Activated T-cell treated with anti-CD3 and anti-CD28 coated beads, Interleukin-2, amount 50 U/mL, for 1 hour (primary cell): ENCODE measurements at regions not wholly inside any gene's neighbourhood (a gene's known extent, or its start where the extent isn't known, plus 50 kb on each side); places are given as distances from the start of the nearest gene placed in this dataset.

Experiments used
- DNase-seq: peaks from one replicate; pipeline ENCODE4 v3.0.0-alpha.2; 2020

DNA sequence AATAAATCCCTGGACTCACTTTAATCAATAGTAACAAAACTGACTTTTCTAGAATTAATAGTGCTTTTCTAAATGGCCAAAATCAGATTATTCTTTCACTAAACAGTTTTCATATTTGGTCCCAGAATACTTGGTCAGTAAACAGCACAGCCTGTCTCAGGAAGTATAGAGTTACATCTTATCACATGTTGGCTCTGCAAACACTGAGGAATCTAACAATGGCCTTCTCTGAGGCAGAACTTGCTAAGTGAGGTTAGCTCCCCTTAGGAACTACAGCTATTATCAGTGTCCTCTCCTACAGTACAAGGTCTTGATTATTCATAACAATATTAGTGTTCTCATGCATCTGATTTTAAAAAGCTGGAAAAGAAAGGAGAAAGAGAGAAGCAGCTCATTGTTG is 1622.8 kb downstream of the HACE1 start:
- no peak for DNase-seq

DNA sequence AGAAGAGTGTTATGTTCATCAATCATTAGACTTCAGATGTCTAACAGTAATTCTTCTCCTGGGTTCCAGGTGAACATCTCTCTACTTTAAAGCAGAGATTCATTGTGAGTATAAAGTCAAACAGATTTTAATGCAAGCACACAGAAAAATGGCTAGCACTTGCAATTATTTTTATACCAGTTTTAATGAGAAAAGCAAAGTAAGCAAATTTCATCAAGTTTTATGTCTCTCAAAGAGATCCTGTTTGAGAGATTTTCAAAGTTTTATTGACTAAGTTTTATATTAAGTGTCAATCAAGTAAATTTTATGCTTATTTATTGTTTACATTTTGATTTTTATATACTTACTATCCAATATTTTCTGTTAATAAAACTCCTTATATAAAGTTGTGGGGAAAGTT is 1628.5 kb downstream of the HACE1 start:
- DNase-seq, result no peak

DNA sequence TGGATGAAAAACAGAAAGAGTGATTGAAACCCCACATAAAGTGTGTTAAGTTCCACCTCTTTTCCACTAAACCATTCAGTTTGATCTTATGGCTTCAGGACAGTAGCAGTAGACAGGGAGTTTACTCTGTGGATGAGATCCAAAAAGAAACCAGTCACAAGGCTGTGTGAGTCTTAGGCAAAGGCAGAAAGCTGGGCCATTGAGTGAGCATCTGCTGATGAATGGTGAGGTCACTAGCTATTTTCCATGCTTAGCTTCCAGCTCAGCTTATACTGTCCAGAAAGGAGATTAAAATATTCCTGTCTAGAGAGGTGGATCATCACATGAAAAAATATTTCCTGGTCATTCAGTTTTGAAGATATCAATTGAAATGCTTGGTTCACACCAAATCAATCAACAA is 1643.9 kb downstream of the HACE1 start:
- no peak for DNase-seq

DNA sequence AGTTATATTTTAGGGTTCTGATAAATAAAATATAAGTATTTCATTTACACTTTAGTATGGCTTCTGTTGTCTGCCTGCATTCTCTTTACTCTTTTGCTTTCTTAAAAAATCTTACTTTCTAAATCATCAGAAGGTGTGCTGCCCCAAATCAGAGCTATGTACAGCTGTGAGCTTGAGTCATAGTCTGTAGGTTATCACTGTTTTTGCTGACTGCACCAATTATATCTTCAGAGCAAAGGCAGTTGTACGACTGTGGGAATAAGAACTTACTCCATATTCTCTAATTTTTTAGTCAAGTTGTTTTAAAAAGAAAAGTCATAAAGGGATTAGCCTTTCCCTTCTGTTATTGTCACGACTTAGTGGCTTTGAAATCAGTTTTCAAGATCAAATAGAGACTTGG is 1649.0 kb downstream of the HACE1 start:
- no peak for DNase-seq

DNA sequence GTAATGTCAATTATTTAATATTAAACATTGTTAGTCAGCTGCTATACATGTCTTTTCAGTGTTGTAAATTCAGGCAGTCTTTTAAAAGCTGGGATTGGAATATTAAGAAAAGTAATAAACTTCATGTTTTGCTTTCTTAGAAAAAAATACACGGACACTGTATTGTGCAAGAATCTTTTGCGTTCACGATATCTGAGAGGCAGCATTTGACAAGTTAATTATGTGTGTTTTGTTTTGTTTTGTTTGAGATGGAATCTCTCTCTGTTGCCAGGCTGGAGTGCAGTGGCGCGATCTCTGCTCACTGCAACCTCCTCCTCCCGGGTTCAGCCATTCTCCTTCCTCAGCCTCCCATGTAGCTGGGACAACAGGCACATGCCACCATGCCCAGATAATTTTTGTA is 1661.3 kb downstream of the HACE1 start:
- DNase-seq, result no peak

DNA sequence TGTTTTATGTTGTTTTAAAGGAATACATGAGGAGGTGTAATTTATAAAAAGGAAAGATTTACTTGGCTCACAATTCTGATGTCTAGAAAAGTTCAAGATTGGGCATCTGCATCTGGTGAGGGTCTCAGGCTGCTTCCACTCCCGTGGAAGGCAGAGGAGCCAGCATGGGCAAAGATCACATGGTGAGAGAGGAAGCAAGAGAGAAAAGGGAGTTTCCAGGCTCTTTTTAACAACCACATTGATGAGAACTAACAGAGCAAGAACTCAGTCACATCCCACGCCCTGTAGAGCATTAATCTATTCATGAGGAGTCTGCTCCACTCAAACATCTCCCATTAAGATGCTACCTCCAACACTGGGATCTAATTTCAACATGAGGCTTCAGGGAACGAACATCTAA is 1666.3 kb downstream of the HACE1 start:
- no peak for DNase-seq

DNA sequence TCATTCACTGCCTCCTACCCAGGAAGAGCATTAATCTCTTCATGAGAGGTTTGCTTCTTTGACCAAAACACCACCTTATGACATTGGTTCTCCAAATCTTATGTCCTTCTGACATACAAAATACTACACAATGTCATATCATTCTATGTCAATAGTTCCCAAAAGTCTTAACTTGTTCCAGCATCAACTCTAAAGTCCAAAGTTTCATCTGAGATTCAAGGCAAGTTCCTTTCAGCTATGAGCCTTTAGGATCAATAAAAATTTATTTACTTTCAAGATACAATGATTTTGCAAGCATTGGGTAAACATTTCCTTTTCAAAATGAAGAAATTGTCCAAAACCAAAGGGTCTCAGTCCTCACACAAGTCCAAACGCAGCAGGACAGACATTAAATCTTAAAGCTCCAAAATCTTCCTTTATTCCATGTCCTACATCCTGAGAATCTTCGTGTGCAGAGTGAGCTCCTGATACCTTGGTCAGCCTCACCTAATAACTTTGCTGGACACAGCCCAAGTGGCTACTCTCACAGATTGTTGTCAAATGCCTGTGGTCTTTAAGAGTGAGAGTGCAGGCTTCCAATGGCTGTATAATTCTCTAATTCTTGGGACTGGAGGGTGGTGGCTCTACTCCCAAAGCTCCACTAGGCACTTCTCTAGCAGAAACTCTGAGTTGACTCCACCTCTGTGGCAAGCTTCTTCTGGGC is 1668.2 kb downstream of the HACE1 start:
- no peak for DNase-seq

DNA sequence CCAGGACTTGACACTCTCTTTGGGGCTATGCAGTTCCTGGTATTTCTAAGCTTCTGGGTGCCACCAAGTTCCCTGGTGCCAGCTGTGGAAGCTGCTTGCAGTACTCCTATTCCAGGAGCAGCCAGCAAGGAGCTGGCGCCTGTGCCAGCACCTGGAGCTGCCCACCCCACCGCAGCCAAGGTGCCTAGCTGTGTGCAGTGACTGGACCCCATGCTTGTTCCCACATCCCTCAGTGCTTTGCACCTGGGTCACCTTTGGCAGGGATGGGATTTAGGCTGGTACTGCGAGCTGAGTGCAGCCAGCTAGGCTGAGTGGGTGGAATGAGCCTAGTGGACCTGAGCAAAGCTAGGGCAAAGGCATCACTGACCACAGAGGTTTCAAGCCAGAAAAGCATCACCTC is 1674.9 kb downstream of the HACE1 start:
- no peak for DNase-seq

DNA sequence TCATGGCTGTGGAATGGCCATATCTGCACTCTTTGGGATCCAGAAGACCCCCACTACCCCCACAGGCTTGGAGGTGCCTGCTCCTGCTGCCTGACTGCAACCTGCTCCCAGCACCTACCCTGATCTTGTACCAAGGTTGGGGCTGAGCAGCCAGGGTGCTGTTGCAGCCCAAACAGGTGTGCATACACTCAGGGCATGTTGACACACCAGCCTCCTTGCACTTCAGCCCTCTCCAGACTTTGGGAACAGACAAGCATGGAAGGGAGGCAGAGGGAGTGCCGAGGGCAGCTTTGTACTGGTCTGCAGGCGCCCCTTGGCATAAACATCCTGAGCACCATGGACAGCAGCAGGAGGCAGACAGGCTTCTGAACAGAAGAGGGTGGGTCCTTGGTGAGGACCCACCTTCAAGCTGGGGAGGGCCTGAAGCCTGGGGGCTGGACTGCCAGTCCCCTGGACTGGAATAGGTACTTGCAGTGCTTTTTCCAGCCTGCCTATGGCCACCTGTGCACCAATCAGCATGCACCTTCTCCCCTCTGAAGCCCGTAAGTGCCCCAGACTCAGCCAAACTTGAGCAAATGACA is 1675.8 kb downstream of the HACE1 start:
- DNase-seq, result no peak

DNA sequence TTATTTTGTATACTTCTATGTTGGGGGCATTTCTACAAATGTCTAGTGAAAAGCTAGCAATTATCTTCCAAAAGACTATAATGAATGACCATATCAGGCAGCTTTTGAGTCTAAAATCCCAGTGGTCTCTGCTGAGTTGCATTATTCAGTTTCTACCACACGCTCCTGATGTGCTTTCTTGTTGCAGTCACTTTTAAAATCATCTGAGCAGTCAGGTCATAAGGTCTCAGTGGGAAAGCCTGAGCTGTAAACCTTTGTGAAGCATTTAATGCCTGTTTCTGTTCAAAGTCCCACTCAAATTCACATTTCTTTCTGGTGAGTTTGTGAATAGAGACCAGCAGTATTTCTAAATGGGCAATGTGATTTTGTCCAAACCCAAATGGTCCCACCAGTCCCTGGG is 1681.5 kb downstream of the HACE1 start:
- no peak for DNase-seq

DNA sequence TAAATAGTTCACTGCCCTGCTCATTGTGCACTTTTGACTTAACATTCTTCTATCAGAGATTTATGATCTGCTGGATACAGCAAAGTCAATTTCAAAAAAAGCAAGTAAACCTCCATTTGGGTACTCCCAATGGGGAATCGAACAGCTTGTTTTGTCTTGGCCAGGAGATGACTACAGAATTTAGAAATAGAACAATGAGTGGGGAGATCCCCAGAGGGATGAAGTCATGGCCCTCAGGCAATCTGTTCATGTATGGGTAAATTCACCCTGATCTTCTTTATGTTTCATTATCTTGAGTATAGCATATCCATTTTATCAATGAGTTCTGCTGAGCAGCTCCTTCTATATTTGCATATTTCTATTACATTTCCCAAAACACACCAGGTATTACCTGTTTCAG is 1681.9 kb downstream of the HACE1 start:
- no peak for DNase-seq

DNA sequence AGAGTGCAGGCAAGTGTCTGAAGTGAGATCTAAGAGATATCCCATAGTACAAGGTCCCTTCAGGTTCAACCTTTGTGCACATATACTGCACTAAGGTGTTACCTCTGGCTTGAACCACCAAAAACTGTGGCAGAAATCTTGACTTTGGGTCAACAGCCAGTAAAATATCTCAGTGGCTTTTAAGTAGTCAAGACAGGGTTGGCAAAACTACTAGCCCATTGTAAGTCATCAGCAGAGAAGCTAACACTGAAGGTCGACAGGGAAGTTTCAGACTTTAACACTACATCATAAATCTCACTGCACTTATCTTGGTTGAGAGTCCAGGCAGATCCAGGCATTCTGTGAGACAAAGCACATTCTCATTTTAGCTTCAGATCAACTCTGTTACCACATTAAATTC is 1684.7 kb downstream of the HACE1 start:
- DNase-seq, result no peak

DNA sequence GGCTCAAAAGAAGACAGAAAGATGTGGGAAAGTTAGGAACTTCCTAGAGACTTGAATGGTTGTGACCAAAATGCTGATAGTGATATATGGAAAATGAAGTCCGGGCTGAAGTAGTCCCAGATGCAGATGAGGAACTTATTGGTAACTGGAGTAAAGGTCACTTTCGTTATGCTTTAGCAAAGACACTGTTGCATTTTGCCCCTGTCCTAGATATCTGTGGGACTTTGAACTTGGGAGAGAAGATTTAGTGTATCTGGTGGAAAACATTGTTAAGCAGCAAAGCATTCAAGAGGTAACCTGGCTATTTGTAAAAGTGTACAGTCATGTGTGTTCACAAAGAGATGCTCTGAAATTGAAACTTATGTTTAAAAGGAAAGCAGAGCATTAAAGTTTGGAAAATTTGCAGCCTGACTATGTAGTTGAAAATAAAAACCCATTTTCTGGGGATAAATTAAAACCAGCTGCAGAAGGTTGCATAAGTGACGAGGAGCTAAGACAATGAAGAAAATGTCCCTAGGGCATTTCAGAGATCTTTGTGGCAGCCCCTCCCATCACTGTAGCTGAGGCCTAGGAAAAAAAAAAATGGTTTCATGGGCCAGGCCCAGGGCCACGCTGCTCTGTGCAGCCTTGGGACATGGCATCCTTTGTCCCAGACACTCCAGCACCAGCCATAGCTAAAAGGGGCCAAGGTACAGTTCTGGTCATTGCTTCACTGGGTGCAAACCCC is 1692.2 kb downstream of the HACE1 start:
- no peak for DNase-seq

DNA sequence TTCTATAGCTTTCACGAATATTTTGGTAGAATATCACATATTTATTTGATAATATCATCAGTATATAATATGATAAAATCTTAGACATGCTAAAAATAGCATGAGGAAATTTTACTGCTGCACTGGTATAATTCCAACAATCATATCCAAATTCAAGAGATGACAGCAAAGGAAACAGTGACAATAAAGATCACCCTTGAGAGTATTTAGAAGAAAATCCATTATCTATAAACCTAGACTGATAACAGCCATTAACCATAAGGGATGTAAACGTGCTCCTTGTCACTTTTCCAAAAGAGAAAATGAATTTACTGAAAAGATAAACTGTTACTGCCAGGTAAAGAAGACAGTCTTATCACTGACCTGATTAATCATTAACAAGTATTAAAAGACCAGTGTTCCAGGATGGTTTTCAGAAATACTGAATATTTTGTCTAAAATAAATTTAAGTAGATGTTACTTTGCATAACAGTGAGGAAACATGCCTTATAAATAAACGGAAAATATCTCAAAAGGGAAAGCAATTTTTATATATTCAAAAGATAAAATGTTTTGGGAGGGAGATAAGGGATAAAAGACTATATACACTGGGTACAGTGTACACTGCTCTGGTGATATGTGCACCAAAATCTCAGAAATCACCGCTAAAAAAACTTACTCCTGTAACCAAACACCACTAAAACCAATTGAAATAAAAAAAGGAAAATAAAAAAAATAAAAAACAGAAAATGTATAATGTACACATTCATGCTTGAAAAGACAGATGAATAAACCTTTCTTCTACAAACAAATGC is 1704.7 kb downstream of the HACE1 start:
- DNase-seq, result no peak

DNA sequence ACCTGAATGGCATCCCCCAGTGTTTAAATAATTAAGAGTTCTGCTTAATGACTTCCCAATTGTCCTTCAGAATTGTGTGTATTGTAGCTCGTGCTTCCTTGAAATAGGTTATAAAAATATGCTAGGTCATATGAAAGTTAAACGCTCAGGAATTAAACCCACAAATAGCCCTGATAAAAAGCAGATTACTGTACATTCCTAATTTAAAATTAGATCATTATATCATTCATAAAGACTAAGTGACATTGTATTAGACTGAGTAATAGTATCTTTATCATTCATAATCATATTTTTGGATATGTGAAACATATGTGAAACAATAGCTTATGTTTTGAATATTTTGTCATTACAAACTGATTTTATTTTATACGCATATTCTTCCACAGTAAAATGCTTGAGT is 1706.7 kb downstream of the HACE1 start:
- DNase-seq, result no peak

DNA sequence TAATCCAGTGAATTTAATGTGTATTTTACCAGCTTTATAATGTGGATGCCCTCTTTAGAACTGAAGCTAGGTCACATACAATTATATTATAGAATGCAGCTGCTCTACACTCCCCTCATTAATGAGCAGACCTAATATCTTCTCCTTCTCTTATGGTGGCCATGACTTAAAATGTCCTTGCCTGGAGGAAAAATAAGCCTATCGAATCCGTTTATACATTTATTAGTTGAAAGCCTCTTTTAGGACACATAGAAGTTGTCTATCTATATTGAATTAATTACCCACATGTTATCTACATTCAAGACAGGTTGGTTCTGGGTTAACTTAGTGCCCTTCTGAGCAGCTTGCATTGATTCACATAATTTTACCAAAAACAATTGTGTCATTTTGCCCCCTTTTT is 1716.8 kb downstream of the HACE1 start:
- no peak for DNase-seq

DNA sequence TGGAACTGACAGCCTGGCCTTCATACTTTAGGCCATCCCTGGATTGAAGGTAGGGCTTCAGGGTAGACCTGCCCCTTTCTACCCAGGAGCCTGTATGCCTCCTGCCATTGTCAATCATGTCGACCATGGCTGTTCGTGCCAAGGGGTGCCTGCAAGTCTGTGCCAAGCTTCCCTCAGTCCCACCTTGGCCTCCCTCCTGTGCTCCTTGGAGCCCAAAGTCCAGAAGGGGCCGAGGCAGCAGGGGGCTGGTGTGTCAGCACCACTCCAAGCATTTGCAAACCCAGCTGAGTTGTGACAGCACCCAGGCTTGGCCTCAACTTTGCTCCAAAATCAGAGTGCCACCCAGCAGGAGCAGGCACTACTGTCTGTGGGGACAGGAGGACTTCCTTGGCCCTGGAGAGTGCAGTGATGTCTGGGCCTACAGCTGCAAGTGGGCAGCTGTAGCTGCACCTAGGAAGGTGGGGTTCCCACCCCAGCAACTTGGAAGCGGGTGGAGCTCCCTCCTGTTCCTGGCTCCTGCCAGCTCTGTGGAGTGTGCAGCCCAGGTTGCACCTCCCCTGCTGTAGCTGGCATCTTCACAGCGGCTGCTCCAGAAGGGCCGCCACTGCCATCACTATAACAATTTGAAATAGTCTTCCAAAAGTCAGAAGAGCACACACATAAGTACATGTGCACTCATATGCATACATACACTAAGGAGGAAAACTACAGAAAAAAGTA is 1719.3 kb downstream of the HACE1 start:
- DNase-seq, result no peak

DNA sequence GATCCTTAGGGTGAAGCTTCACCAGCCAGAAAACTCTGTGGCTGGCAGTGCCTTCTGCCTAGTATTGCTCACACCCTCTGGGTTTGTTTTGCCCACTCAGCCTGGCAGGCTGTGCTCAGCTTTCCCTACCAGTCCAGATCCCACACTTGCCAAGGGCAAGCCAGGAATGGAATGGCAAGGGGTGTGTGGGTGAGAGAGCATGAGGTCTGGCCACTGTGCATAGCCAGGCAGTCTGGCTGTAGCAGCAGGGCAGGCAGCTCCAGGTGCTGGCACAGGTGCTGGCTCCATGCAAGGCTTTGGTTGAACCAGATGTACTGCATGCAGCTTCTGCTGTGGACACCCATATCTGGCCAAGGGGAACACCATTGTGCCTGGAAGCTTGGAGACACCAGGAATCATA is 1720.3 kb downstream of the HACE1 start:
- DNase-seq, result no peak

DNA sequence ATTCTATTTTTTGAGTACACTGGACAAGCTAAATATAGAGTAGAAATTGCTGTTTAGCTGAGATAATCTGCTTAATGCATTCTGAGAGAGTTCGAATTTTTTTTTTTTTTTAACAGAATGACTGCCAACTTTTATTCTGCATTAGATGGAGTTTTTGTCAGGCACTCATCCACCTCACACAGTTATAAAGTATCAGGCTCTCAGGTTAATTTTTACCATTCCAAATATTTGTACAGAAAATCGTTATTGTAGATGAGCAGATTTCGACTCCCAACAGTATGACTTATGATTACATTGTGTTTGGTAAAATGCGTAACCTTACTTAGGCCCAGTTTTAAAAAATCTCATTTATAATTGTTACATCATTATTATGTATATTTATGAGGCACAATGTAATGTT is 1731.0 kb downstream of the GRIK2 start:
- no peak for DNase-seq

DNA sequence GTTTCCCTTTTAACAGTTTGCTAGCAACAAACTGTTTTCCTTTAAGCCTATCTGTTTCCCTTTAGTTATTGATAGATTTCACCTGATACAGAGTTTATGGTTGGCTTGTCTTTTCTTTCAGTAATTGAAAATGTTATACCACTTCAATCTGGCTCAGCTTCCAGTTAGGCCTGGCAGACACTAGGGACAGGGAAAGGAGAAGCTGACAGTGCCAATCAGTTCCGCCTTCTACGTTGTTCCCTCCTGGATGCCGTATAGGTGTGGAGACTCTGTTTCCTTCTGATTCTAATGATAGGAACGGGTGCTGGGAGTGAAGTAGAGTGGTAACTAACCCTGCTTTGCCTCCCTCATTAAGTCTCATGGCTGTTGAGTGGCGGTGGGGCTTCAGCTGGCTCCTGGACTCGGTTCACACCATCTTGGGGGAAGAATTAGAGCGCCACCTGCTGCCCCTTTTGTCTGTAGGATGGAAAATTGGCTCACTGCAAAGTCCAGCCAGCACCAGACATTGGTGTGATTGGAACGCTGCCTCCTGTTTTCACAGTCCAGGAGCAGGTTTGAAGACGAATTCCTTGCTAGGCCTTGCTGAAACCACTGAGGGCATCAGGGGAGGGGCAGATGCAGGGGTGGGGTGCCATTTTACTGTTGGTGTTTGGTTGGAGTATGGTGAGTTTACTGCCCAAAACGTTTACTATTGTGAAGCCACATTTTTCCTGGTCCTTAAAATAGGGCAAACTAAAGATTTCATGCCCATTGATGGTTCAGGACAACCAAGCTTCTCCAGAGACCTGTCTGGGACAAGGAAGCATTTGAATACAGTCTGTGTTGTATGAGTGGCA is 1729.5 kb downstream of the GRIK2 start:
- no peak for DNase-seq

DNA sequence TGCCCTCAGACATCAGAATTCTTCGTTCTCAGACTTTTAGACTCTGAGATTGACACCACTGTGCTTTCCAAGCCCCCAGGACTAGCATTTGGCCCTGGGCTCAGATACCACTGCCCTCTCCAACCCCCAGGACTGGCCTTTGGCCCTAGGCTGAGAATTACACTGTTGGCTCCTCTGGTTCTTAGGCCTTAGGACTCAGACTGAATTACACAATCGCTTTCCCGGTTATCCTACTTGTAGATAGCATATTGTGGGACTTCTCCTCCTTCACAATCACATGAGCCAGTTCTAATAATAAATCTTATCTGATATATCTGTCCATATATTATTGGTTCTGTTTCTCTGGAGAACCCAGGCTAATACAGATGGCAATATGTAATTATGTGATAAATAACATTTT is 1725.5 kb downstream of the GRIK2 start:
- no peak for DNase-seq

DNA sequence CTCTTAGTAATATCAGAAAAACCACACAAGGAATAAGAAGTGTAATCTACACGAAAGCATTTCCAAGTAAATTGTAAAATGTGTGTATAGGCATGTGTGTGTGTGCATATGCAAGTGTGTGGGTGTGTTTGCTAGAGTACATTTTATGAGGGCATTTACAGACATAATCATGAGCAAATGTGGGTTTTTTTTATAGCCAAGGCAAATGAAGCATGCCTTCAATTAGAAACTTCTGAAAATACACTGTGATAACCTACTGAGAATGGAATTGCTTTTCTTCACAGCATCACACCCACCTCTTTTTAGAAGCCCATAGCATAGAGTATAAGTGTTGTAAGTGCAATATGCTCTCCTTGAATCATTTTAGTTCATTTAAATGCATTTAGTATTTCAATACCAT is 1721.1 kb downstream of the GRIK2 start:
- DNase-seq, result no peak
